GM19023 (cell line): ENCODE measurements at regions not wholly inside any gene's neighbourhood (a gene's known extent, or its start where the extent isn't known, plus 50 kb on each side); places are given as distances from the start of the nearest gene placed in this dataset.

Experiments
- ATAC-seq: cut with Tn5 transposase; IDR thresholded peaks from one replicate; pipeline ENCODE4 v1.9.1; 2021; ENCODE audit warnings: mild to moderate bottlenecking, moderate library complexity; ENCODE audit not compliant: unreplicated experiment

GRCh38 chr1:118366286-118366685, 181.3 kb upstream of the SPAG17 start:
- ATAC-seq: no peak

- ATAC-seq: no peak
These were observed 179.9 kb upstream of the SPAG17 start for GRCh38 chr1:118364882-118365281.

- ATAC-seq: no peak
These were observed 178.4 kb upstream of the SPAG17 start for GRCh38 chr1:118363396-118363795.

- no peak for ATAC-seq
These were observed 175.8 kb upstream of the SPAG17 start for GRCh38 chr1:118360817-118361216.

GRCh38 chr1:118346936-118347335, 161.9 kb upstream of the SPAG17 start:
- no peak for ATAC-seq

GRCh38 chr1:118340928-118341910, 156.2 kb upstream of the SPAG17 start:
- ATAC-seq: no peak

- ATAC-seq: no peak
These were observed 154.5 kb upstream of the SPAG17 start for GRCh38 chr1:118339400-118340124.

- ATAC-seq: no peak
These were observed 153.9 kb upstream of the SPAG17 start for GRCh38 chr1:118338936-118339335.

- no peak for ATAC-seq
These were observed 152.3 kb upstream of the SPAG17 start for GRCh38 chr1:118337346-118337745.

GRCh38 chr1:118335331-118335732, 150.3 kb upstream of the SPAG17 start:
- peak; percentile 98 for ATAC-seq

GRCh38 chr1:118334506-118334905, 149.5 kb upstream of the SPAG17 start:
- no peak for ATAC-seq

GRCh38 chr1:118333601-118334210, 148.7 kb upstream of the SPAG17 start:
- no peak for ATAC-seq

- no peak for ATAC-seq
These were observed 142.1 kb upstream of the SPAG17 start for GRCh38 chr1:118326960-118327629.

- ATAC-seq: no peak
These were observed 140.7 kb upstream of the SPAG17 start for GRCh38 chr1:118325550-118326225.

GRCh38 chr1:118323246-118323645, 138.2 kb upstream of the SPAG17 start:
- no peak for ATAC-seq

GRCh38 chr1:118322331-118322730, 137.3 kb upstream of the SPAG17 start:
- no peak for ATAC-seq

GRCh38 chr1:118321840-118322239, 136.8 kb upstream of the SPAG17 start:
- ATAC-seq: no peak

- ATAC-seq: no peak
These were observed 133.0 kb upstream of the SPAG17 start for GRCh38 chr1:118317842-118318614.

- no peak for ATAC-seq
These were observed 121.8 kb upstream of the SPAG17 start for GRCh38 chr1:118306851-118307250.
